ENCODE measurements at regions not wholly inside any gene's neighbourhood (a gene's known extent, or its start where the extent isn't known, plus 50 kb on each side); places are given as distances from the start of the nearest gene placed in this dataset.

- no peaks in the 10 kb centered on the region for H3K36me3 ChIP-seq (ENCODE audit: control insufficient read depth, insufficient read depth, low read length)
- Mint-ChIP-seq H3K36me3 (ENCODE audit: low read depth) (no peaks in the 10 kb centered on the region), H3K4me1 (no peaks in the 10 kb centered on the region), H3K9me3 (peaks cover 29% of the 10 kb centered on the region), H3K4me3 (no peak overlapping the region), H3K27ac (no peak overlapping the region), H3K27me3 (ENCODE audit: insufficient read depth) (no peaks in the 10 kb centered on the region)
- H3K4me1 ChIP-seq (ENCODE audit: control insufficient read depth, insufficient read depth, low read length), result no peaks in the 10 kb centered on the region
- H3K27me3 ChIP-seq (ENCODE audit: control insufficient read depth, insufficient read depth, low read length, poor library complexity, severe bottlenecking), result no peaks in the 10 kb centered on the region
- DNase-seq, result no peak
- H3K4me3 ChIP-seq (ENCODE audit: low read length), result no peak overlapping the region
- TF ChIP-seq CTCF (conservative IDR thresholded peaks at IDR 0.05), result no peak
- H3K9ac ChIP-seq (ENCODE audit: extremely low read depth, low read length, poor library complexity, severe bottlenecking), result no peak overlapping the region
- no peak overlapping the region for H3K27ac ChIP-seq (ENCODE audit: low read depth, low read length)
- no peaks in the 10 kb centered on the region for H3K9me3 ChIP-seq (ENCODE audit: control insufficient read depth, low read length)
Measured at GRCh38 chrX:142312591-142312990, 107.5 kb upstream of the MAGEC2 start.

GRCh38 chrX:142299406-142299805, 94.3 kb upstream of the MAGEC2 start:
- Histone ChIP-seq H3K9ac (ENCODE audit: extremely low read depth, low read length, poor library complexity, severe bottlenecking) (no peak overlapping the region), H3K36me3 (ENCODE audit: control insufficient read depth, insufficient read depth, low read length) (no peaks in the 10 kb centered on the region), H3K4me1 (ENCODE audit: control insufficient read depth, insufficient read depth, low read length) (no peaks in the 10 kb centered on the region), H3K9me3 (ENCODE audit: control insufficient read depth, low read length) (no peaks in the 10 kb centered on the region), H3K27ac (ENCODE audit: low read depth, low read length) (no peak overlapping the region), H3K4me3 (ENCODE audit: low read length) (no peak overlapping the region), H3K27me3 (ENCODE audit: control insufficient read depth, insufficient read depth, low read length, poor library complexity, severe bottlenecking) (no peaks in the 10 kb centered on the region)
- Mint-ChIP-seq H3K27ac (no peak overlapping the region), H3K4me3 (no peak overlapping the region), H3K9me3 (peaks cover 65% of the 10 kb centered on the region), H3K4me1 (peaks cover 6% of the 10 kb centered on the region), H3K27me3 (ENCODE audit: insufficient read depth) (no peaks in the 10 kb centered on the region), H3K36me3 (ENCODE audit: low read depth) (peaks cover 2% of the 10 kb centered on the region)
- WGBS, 2 experiments (ENCODE audit: insufficient coverage in 1 of 2, insufficient read length in 1 of 2), result 100% methylated on average over 1 of the region's 2 CpGs; no CpG with 5 or more reads in 1 of the 2 experiments
- TF ChIP-seq CTCF (conservative IDR thresholded peaks at IDR 0.05), result no peak
- no peak for DNase-seq

- no peak for DNase-seq
- no peak overlapping the region for H3K27ac ChIP-seq (ENCODE audit: low read depth, low read length)
- Mint-ChIP-seq H3K9me3 (peaks cover 50% of the 10 kb centered on the region), H3K27me3 (ENCODE audit: insufficient read depth) (no peaks in the 10 kb centered on the region), H3K36me3 (ENCODE audit: low read depth) (peaks cover 2% of the 10 kb centered on the region), H3K4me1 (no peaks in the 10 kb centered on the region), H3K4me3 (no peak overlapping the region), H3K27ac (no peak overlapping the region)
- no peaks in the 10 kb centered on the region for H3K9me3 ChIP-seq (ENCODE audit: control insufficient read depth, low read length)
- H3K9ac ChIP-seq (ENCODE audit: extremely low read depth, low read length, poor library complexity, severe bottlenecking), result no peak overlapping the region
- no peaks in the 10 kb centered on the region for H3K36me3 ChIP-seq (ENCODE audit: control insufficient read depth, insufficient read depth, low read length)
- H3K4me3 ChIP-seq (ENCODE audit: low read length), result no peak overlapping the region
- no peak for TF ChIP-seq CTCF (conservative IDR thresholded peaks at IDR 0.05)
- H3K27me3 ChIP-seq (ENCODE audit: control insufficient read depth, insufficient read depth, low read length, poor library complexity, severe bottlenecking), result no peaks in the 10 kb centered on the region
- 100% methylated on average over 1 of the region's 1 CpG for WGBS, 2 experiments (ENCODE audit: insufficient coverage in 1 of 2, insufficient read length in 1 of 2)
- H3K4me1 ChIP-seq (ENCODE audit: control insufficient read depth, insufficient read depth, low read length), result no peaks in the 10 kb centered on the region
Measured at GRCh38 chrX:142296421-142296820, 91.3 kb upstream of the MAGEC2 start.
